ENCODE measurements at regions not wholly inside any gene's neighbourhood (a gene's known extent, or its start where the extent isn't known, plus 50 kb on each side); places are given as distances from the start of the nearest gene placed in this dataset.

DNA sequence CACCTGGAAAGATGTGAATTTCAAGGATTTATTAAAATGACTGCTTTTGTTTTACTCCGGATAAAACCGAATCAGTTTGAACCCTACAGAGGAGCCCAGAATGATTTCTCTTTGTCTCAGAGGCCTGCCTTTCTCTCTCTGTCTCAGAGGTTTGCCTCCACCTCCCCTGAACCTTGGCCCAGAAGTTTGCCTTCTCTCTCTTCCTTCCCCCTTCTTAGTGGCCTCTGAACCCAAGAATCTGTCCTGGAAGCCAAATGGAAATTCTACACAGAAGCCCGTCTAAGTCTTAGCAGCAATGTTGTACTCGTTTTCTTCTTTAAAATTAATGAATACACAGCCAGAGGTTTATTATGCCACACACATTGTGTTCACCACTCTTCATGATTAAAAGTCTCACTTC lies 200.7 kb downstream of the SOCS6 start:
- TF ChIP-seq, protein P1, sequence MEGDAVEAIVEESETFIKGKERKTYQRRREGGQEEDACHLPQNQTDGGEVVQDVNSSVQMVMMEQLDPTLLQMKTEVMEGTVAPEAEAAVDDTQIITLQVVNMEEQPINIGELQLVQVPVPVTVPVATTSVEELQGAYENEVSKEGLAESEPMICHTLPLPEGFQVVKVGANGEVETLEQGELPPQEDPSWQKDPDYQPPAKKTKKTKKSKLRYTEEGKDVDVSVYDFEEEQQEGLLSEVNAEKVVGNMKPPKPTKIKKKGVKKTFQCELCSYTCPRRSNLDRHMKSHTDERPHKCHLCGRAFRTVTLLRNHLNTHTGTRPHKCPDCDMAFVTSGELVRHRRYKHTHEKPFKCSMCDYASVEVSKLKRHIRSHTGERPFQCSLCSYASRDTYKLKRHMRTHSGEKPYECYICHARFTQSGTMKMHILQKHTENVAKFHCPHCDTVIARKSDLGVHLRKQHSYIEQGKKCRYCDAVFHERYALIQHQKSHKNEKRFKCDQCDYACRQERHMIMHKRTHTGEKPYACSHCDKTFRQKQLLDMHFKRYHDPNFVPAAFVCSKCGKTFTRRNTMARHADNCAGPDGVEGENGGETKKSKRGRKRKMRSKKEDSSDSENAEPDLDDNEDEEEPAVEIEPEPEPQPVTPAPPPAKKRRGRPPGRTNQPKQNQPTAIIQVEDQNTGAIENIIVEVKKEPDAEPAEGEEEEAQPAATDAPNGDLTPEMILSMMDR (IDR thresholded peaks at IDR 0.05; ENCODE audit: poor library complexity), result no peak
- TF ChIP-seq EZH2phosphoT487 (IDR thresholded peaks at IDR 0.05; ENCODE audit: low read depth, severe bottlenecking, unreplicated experiment) (no peak), EZH2 (IDR thresholded peaks at IDR 0.05; ENCODE audit: borderline replicate concordance) (no peak)
